HG02642 (cell line): ENCODE measurements at regions not wholly inside any gene's neighbourhood (a gene's known extent, or its start where the extent isn't known, plus 50 kb on each side); places are given as distances from the start of the nearest gene placed in this dataset.

ENCODE experiments used
- ATAC-seq: cut with Tn5 transposase; IDR thresholded peaks from one replicate; pipeline ENCODE4 v1.9.1; 2021; ENCODE audit warnings: mild to moderate bottlenecking; ENCODE audit not compliant: unreplicated experiment, poor library complexity

GRCh38 chr1:209364716-209365115 lies 218.8 kb upstream of the CAMK1G start:
- no peak for ATAC-seq

GRCh38 chr1:209367061-209367772 lies 216.3 kb upstream of the CAMK1G start:
- no peak for ATAC-seq

DNA sequence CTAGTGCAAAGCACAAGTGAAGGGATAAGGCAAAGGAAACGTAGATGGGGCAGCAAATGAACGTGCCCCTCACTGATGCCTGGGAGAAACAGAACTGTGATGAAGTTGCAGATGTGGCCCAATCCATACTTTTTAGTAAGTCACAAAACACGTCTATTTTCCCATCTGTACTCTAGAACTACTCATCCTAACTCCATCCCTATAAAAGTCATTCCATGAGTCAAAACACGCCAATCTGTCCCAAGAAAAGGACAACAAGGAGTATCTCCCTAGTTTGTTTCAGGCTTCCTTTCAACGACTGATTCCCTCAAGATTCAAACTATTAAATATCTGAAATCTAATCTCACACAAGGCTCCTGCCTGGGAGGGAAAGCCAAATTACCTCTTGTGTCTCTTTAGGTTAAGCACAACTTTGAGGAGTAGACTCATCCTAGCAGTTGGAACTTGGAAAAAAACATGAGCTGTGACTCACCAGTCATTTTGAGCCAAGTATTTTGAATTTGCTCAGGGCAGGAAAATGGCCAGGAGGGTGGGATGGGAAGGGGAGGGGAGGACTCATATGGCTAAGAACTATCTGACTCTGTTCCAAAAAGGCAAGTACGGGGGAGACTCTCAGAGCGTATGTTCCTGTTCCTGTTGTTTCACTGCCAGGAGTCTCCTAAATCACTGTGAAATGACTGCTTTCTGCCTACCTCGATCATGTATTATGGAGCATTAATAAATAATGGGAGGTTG lies 214.5 kb upstream of the CAMK1G start:
- no peak for ATAC-seq

GRCh38 chr1:209370241-209370995 lies 213.1 kb upstream of the CAMK1G start:
- no peak for ATAC-seq

DNA sequence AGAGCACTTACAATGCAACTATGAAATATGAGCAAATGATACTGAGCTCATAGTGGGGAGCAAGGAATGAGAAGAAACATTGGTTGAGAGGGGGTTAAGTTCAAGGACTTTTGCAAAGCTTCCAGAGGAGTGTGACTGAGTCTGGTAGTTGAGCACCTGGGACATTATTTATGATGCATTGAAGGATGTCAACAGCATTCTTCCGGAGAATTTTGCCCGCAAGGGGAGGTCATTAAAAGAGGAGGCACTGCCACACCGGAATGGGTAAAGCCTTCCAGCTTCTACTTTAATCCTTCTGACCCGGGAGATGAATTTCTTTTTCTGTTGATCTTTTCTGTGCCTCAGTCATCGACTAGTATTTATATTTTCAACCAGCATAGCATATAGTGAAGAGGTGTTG lies 208.4 kb upstream of the CAMK1G start:
- ATAC-seq, result no peak

DNA sequence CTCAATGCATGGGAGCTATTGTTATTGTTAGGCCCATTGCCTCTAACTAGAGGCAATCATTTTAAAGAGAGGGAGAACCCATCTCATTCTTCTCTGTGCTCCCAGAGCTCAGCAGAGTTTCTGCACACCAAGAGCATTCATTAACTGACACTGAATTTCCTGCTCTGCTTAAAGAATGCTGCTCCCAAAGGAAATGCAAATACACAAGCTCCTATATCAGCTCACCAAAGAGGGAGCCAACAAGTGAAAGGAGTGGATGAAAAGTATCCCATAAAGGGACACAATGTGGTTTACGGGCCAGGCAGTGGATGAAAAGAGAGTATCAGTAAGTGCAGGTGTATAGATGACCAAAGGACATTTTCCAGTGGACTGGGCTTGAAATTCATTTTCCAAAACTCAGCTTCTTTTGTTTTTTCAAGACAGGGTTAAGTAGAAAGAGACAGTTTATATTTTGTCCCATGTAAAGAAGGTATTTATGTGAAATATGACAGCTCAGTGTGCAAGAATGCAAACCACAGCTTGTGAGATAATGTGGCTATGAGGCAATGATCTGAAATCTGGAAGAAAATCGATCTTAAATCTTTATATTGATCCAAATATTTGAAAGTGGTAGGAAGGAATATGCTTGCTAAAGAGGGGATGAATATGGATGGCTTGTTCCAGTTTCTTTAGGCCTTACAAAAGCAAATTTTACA lies 207.7 kb upstream of the CAMK1G start:
- no peak for ATAC-seq

DNA sequence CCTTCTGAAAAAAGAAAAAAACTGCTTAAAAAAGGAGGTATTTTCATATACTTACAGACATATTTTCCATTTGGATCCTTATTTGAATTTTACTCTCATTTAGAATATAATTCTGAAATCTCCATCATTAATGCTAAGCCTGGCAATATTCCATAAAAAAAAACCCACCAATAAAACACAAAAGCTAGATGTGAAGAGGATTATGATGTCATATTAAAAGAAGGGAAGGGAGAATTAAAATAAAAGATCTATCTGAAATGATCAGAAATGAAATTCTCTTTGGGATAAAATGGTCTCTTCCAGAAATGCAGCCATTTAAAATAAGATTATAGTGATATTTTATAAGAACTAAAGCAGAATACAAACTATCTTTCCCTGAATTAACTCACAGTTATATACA lies 206.7 kb upstream of the CAMK1G start:
- no peak for ATAC-seq

GRCh38 chr1:209377995-209378394 lies 205.5 kb upstream of the CAMK1G start:
- no peak for ATAC-seq

DNA sequence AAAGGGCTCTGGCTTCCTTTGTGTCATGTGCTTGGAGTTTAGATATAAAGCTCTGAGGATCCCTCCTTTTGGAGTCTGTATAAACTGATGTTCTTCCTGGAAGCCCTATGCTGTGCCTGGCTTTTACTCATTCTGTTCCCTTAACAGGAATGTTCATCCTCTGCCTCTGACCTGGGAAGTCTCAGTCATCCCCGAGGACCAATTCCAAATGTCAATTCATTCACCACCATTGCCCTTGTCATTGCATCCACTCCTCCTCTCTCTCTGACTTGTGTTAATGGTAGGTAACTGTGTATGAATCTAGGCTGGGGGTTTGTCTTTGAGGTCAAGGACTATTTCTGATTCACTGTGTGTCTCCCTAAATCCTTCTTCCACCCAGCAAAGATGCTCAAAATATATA lies 204.2 kb upstream of the CAMK1G start:
- no peak for ATAC-seq

GRCh38 chr1:209380420-209380819 lies 203.1 kb upstream of the CAMK1G start:
- no peak for ATAC-seq

DNA sequence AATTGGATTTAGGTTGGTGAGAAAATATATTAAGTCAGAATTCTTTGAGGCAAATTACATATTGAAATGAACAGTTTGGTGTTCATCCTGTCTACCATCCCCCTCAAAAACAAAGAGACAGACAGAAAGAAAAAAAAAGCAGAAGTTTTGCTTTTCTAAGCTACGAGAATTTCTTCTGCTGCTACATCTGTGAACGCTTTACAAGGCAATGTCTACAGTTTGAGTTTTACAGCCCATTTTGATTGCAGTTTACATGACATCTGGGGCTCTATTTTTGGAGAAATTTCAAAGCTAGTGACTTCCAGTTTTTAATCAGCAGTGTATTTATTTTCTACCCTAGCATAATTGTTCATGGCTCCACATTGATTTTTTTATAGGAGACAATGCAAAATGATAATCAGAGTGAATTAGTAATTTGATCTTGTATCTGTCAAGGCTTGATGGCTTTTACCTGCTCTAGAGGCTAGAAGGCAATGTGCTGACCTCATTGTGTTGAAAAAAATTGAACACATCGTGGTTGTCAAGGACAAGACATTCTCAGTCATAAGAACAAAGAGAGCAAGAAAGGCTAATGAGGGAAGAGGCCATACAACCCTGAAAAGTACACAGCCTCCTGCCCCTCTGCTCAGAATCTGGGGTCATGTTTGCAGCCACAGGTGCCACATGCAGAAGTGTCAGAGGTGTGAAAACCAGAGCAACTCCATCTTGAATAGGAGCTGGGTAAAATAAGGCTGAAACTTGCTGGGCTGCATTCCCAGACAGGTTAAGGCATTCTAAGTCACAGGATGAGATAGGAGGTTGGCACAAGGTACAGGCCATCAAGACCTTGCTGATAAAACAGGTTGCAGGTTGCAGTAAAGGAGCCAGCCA lies 201.0 kb upstream of the CAMK1G start:
- no peak for ATAC-seq

- ATAC-seq, result no peak
Measured at GRCh38 chr1:209383422-209383821, 200.1 kb upstream of the CAMK1G start.

- ATAC-seq, result no peak
Measured at GRCh38 chr1:209383907-209384709, 199.4 kb upstream of the CAMK1G start.

- ATAC-seq, result no peak
Measured at GRCh38 chr1:209384710-209385550, 198.6 kb upstream of the CAMK1G start.

- ATAC-seq, result no peak
Measured at GRCh38 chr1:209386156-209386555, 197.4 kb upstream of the CAMK1G start.

- no peak for ATAC-seq
Measured at GRCh38 chr1:209387271-209387968, 196.1 kb upstream of the CAMK1G start.

DNA sequence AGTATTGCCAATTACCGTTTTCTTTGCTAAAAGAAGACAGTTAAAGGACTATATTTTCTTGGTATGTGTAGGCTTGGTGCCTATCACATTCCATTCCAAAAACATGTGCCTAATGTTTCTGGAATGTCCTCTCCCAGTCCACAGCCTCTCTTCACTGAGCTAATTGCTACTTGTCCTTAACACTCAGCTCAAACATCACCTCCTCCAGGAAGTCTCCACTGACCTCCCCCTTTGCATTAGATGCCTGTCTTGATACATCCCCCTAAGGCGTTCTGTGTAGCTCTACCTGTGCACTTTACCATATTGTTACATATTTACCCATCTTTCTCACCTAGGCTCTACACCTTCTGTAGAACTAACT lies 195.6 kb upstream of the CAMK1G start:
- no peak for ATAC-seq

- ATAC-seq, result no peak
Measured at GRCh38 chr1:209388358-209388757, 195.2 kb upstream of the CAMK1G start.
